Adipocyte (in vitro differentiated cells): ENCODE measurements at regions not wholly inside any gene's neighbourhood (a gene's known extent, or its start where the extent isn't known, plus 50 kb on each side); places are given as distances from the start of the nearest gene placed in this dataset.

Source experiments
- DNase-seq: peaks from one replicate; pipeline ENCODE4 v3.0.0-alpha.2; 2015; ENCODE audit warnings: low read depth
- H3K27me3 ChIP-seq: replicated peaks from 2 replicates; pipeline ENCODE4 v1.7.0; 2013; ENCODE audit warnings: mild to moderate bottlenecking, low read length, moderate library complexity; ENCODE audit not compliant: control insufficient read depth, insufficient read depth
- H3K36me3 ChIP-seq: 2 replicates; pipeline ENCODE4 v1.7.0; 2013; ENCODE audit warnings: low read length, mild to moderate bottlenecking, moderate library complexity; ENCODE audit not compliant: control insufficient read depth, insufficient read depth, severe bottlenecking
- H3K4me1 ChIP-seq: 2 replicates; pipeline ENCODE4 v1.7.0; 2013; ENCODE audit warnings: mild to moderate bottlenecking, low read length, moderate library complexity; ENCODE audit not compliant: control insufficient read depth, insufficient read depth
- H3K4me3 ChIP-seq: 2 replicates; pipeline ENCODE4 v1.7.0; 2013; ENCODE audit warnings: mild to moderate bottlenecking, low read length, moderate library complexity
- H3K9ac ChIP-seq: 2 replicates; pipeline ENCODE4 v1.7.0; 2013; ENCODE audit warnings: mild to moderate bottlenecking, low read length, moderate library complexity
- H3K9me3 ChIP-seq: 2 replicates; pipeline ENCODE4 v1.7.0; 2013; ENCODE audit warnings: mild to moderate bottlenecking, low read length, moderate library complexity; ENCODE audit not compliant: control insufficient read depth

- peaks cover 10% of the 10 kb centered on the region for H3K4me1 ChIP-seq
- H3K4me3 ChIP-seq = no peak overlapping the region
- no peaks in the 10 kb centered on the region for H3K9me3 ChIP-seq
- no peak overlapping the region for H3K9ac ChIP-seq
- H3K36me3 ChIP-seq = no peaks in the 10 kb centered on the region
- H3K27me3 ChIP-seq = no peaks in the 10 kb centered on the region
- DNase-seq = no peak
These were observed 561.2 kb upstream of the SLITRK1 start for GRCh38 chr13:84443463-84443862.

- Histone ChIP-seq H3K4me3 (no peak overlapping the region), H3K9ac (no peak overlapping the region), H3K9me3 (no peaks in the 10 kb centered on the region), H3K27me3 (no peaks in the 10 kb centered on the region), H3K4me1 (peaks cover 6% of the 10 kb centered on the region), H3K36me3 (no peaks in the 10 kb centered on the region)
- DNase-seq = peak; percentile 49
These were observed 556.8 kb upstream of the SLITRK1 start for GRCh38 chr13:84439108-84439507.

GRCh38 chr13:84433024-84433423, 550.8 kb upstream of the SLITRK1 start:
- H3K27me3 ChIP-seq = no peaks in the 10 kb centered on the region
- H3K9ac ChIP-seq = no peak overlapping the region
- H3K4me3 ChIP-seq = no peak overlapping the region
- H3K36me3 ChIP-seq = no peaks in the 10 kb centered on the region
- no peaks in the 10 kb centered on the region for H3K9me3 ChIP-seq
- peak; percentile 61 for DNase-seq
- H3K4me1 ChIP-seq = peaks cover 14% of the 10 kb centered on the region

GRCh38 chr13:84431646-84432045, 549.4 kb upstream of the SLITRK1 start:
- Histone ChIP-seq H3K9ac (no peak overlapping the region), H3K9me3 (no peaks in the 10 kb centered on the region), H3K4me1 (peaks cover 14% of the 10 kb centered on the region), H3K4me3 (no peak overlapping the region), H3K36me3 (no peaks in the 10 kb centered on the region), H3K27me3 (no peaks in the 10 kb centered on the region)
- DNase-seq = peak; percentile 57

- H3K36me3 ChIP-seq = no peaks in the 10 kb centered on the region
- DNase-seq = peak; percentile 59
- H3K4me1 ChIP-seq = peaks cover 14% of the 10 kb centered on the region
- H3K4me3 ChIP-seq = peak overlapping the region; percentile 22
- no peaks in the 10 kb centered on the region for H3K27me3 ChIP-seq
- no peak overlapping the region for H3K9ac ChIP-seq
- H3K9me3 ChIP-seq = no peaks in the 10 kb centered on the region
These were observed 548.2 kb upstream of the SLITRK1 start for GRCh38 chr13:84430446-84430845.

- peak overlapping the region; percentile 22 for H3K4me3 ChIP-seq
- DNase-seq = peak; percentile 75
- H3K9me3 ChIP-seq = no peaks in the 10 kb centered on the region
- H3K27me3 ChIP-seq = no peaks in the 10 kb centered on the region
- peaks cover 14% of the 10 kb centered on the region for H3K4me1 ChIP-seq
- no peak overlapping the region for H3K9ac ChIP-seq
- no peaks in the 10 kb centered on the region for H3K36me3 ChIP-seq
These were observed 547.7 kb upstream of the SLITRK1 start for GRCh38 chr13:84430015-84430414.

GRCh38 chr13:84418041-84418440, 535.8 kb upstream of the SLITRK1 start:
- Histone ChIP-seq H3K9me3 (no peaks in the 10 kb centered on the region), H3K27me3 (no peaks in the 10 kb centered on the region), H3K4me1 (peaks cover 7% of the 10 kb centered on the region), H3K36me3 (no peaks in the 10 kb centered on the region), H3K4me3 (no peak overlapping the region), H3K9ac (no peak overlapping the region)
- DNase-seq = no peak

- Histone ChIP-seq H3K27me3 (no peaks in the 10 kb centered on the region), H3K4me1 (peaks cover 7% of the 10 kb centered on the region), H3K4me3 (no peak overlapping the region), H3K9ac (no peak overlapping the region), H3K9me3 (no peaks in the 10 kb centered on the region), H3K36me3 (no peaks in the 10 kb centered on the region)
- DNase-seq = no peak
These were observed 535.1 kb upstream of the SLITRK1 start for GRCh38 chr13:84417416-84417815.

GRCh38 chr13:84413016-84413415, 530.7 kb upstream of the SLITRK1 start:
- H3K9me3 ChIP-seq = no peaks in the 10 kb centered on the region
- peaks cover 5% of the 10 kb centered on the region for H3K4me1 ChIP-seq
- no peak overlapping the region for H3K9ac ChIP-seq
- no peaks in the 10 kb centered on the region for H3K27me3 ChIP-seq
- no peak for DNase-seq
- H3K36me3 ChIP-seq = no peaks in the 10 kb centered on the region
- no peak overlapping the region for H3K4me3 ChIP-seq

GRCh38 chr13:84405286-84405685, 523.0 kb upstream of the SLITRK1 start:
- H3K36me3 ChIP-seq = no peaks in the 10 kb centered on the region
- H3K4me3 ChIP-seq = no peak overlapping the region
- no peaks in the 10 kb centered on the region for H3K27me3 ChIP-seq
- H3K9me3 ChIP-seq = no peaks in the 10 kb centered on the region
- peaks cover 8% of the 10 kb centered on the region for H3K4me1 ChIP-seq
- DNase-seq = no peak
- H3K9ac ChIP-seq = no peak overlapping the region

GRCh38 chr13:84400706-84401105, 518.4 kb upstream of the SLITRK1 start:
- no peak overlapping the region for H3K9ac ChIP-seq
- no peaks in the 10 kb centered on the region for H3K36me3 ChIP-seq
- H3K9me3 ChIP-seq = no peaks in the 10 kb centered on the region
- peak; percentile 59 for DNase-seq
- H3K27me3 ChIP-seq = no peaks in the 10 kb centered on the region
- no peak overlapping the region for H3K4me3 ChIP-seq
- peaks cover 12% of the 10 kb centered on the region for H3K4me1 ChIP-seq

- Histone ChIP-seq H3K4me3 (no peak overlapping the region), H3K9me3 (no peaks in the 10 kb centered on the region), H3K27me3 (no peaks in the 10 kb centered on the region), H3K36me3 (no peaks in the 10 kb centered on the region), H3K9ac (no peak overlapping the region), H3K4me1 (peaks cover 12% of the 10 kb centered on the region)
- no peak for DNase-seq
These were observed 517.2 kb upstream of the SLITRK1 start for GRCh38 chr13:84399320-84400085.
